GM21360 (cell line): ENCODE measurements at regions not wholly inside any gene's neighbourhood (a gene's known extent, or its start where the extent isn't known, plus 50 kb on each side); places are given as distances from the start of the nearest gene placed in this dataset.
A peak's percentile ranks its signal among the peaks of the same experiment; 100 is the strongest.

Experiments used
- ATAC-seq: cut with Tn5 transposase; IDR thresholded peaks from one replicate; pipeline ENCODE4 v1.9.1; 2021; ENCODE audit warnings: mild to moderate bottlenecking, moderate library complexity; ENCODE audit not compliant: unreplicated experiment

DNA sequence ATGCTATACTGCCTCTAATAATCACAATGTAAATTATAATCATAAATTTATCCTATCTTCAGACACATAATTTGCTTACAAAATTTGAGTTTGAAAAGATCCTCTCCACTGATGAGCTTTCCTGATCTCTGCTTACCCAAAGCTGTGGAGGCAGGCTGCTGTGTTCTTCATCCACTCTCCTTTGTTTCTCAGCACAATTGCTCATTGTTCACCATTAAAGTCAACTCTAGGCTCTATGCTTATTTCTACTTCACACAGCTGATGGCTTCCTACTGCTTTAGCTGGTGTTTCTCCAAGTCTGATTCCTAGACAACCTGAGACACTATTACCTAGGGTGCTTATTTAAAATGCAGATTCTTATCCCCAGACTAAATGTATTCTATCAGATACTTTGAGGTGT is 319.7 kb downstream of the PCDH18 start:
- ATAC-seq = no peak

DNA sequence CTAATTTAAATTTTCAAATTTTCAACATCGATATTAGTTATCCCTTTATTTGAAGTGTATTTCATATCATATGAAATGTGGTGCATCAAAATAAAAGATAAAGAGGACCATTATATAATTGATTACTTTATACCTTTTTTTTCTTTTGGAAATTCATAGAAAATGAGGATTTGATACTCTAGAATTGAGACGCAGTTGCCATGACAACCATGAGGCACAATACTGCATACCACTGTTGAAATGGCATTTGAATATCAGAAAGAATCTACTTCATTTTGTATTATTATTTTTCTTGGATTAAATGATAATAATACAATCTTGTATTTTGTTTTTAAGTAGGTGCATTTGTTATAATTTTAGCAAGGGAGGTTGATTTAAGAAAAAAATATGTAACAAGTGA is 323.1 kb downstream of the PCDH18 start:
- ATAC-seq = no peak

DNA sequence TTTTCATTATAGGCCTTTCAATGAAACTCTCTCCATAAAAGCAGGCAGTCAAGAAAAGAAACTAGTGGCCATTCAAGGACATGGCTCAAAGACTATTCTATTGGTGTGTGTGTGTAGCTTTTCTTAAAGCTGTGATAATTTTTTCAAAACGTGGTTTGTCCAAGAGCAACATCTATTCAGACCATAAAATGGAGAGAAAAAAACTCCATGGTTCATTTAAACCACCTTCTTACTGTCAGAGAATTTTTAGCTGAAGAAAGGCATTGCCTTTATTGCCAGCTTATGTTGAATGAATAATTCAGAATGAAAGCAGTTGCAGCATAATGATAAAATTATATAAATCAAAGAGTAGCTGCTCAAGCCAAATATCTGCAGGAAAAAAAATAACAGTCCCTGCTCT is 325.5 kb downstream of the PCDH18 start:
- no peak for ATAC-seq

DNA sequence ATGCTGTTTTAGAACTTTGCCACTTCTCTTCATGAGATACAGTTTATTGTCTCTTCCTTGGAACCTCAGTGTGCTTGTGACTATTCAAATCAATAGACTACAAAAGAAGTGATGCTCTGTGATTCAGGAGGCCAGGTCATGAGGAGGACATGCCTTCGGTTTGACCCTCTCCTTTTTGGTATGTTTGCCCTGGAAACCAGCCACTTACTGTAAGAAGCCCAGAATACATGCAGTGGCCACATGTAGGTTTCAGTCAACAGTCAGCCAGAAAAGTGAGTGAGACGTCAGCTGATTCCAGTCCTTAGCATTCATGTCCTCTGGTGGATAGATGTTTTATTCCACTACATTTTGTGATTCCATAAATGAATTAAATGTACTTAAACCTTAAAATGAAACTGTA is 328.7 kb downstream of the PCDH18 start:
- ATAC-seq = no peak

DNA sequence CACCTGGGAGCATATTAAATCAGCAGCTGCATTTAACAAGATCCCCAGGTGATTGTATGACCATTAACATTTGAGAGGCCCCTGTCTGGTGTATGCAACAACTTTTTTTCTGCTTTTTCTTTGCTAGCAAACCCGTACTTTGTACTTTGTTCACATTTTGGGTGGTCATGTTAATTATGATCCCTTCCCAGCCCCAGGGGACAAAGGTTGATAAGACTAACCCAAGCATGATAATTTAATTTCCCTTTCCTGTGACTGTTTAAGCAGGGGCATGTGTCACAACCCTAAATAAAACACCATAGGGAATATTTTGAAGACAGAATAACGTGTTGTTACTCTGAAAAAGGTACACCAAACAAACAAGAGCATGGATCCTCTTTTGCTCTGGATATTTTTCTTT is 332.0 kb downstream of the PCDH18 start:
- ATAC-seq = no peak

DNA sequence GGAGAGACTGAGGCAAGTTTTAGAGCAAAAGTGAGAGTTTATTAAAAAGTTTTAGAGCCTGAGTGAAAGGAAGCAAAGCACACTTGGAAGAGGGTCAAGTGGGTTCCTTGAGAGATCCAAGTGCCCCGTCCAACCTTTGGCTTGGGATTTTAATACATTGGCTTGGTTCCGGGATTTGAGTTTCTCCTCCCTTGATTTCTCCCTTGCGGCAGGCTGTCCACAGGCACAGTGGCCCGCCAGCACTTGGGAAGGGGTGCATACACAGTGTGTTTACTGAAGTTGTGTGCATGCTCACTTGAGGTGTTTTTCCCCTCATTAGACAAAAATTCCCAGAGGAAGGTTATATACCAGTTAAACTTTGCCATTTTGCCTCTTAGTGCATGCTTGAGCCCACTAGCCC is 333.5 kb downstream of the PCDH18 start:
- no peak for ATAC-seq

DNA sequence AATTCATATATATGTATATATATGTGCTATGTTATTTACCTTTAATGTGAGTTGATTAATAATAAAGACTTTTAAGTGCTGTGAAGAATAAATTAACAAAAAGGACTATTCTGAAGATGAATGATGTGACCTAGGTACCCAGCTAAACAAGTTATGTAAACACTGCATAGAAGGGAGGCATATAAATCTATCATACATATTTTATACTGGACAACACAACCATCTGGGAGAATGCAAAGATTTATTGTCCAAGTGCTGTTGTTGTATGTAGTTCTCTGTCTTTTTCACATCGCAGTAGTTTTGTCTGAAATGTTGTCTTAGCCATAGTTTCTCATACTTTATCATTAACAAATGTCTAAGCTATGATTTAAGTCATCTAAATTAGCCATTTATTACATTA is 337.6 kb downstream of the PCDH18 start:
- no peak for ATAC-seq

DNA sequence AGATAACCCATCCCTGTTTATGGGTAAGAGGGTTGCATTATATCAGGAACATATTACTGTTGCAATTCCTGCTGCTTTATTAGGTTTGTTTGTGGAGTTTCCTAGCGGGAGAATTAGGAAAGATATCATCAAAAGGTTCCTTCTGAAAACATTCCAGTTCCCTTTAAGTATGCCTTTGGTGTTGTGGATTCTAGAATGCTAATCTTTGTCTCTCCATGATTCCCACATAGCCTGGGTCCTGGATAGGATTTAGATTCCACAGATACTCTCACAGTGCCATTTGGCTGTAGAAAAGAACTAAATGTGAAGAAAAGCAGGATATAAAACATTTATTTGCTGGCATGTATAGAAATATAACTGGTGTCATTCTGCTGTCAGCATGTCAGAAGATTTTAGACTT is 338.7 kb downstream of the PCDH18 start:
- ATAC-seq = no peak

DNA sequence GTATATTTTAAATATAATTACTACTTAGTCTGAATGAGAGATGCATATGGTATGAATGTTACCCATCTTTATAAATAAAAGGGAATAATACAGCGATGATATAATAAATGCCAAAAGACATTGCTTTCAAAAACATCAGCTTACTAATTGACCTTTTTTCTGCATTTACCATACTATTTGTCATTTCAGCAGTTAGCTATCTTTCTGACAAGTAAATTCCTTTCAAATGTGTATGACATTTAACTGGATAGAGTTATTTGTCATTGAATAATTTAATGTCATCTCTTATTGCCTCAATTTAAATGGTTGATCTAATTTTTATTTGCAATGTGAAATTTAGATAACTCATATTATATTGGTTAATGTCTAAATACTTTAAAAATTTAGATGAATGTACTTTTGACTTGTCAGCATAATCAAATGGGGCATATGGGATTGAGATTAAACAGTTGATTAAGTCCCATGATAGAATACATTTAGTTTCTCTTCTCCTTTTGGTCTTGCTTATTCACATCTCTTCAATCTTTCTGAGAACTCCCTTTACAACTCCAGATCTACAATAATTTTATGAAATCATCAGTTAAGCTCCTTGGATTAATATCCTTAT is 350.9 kb downstream of the PCDH18 start:
- no peak for ATAC-seq

DNA sequence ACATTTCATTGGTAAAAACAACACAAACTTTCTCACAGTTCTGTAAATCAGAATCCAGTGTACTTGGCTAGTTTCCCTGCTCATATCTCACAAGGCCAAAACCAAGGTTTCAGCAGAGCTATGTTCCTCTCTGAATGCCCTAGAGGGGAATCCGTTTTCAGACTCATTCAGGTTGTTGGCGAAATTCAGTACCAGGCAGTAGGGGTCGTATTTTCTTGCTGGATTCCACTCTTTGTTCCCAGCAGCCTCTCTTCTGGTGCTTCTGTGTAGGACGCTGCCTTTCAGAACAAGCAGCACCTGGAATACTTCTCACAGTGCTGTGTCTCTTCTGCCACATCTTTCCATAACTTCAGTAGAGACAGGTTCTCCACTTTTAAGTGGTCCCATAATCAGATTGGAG is 351.9 kb downstream of the PCDH18 start:
- no peak for ATAC-seq

DNA sequence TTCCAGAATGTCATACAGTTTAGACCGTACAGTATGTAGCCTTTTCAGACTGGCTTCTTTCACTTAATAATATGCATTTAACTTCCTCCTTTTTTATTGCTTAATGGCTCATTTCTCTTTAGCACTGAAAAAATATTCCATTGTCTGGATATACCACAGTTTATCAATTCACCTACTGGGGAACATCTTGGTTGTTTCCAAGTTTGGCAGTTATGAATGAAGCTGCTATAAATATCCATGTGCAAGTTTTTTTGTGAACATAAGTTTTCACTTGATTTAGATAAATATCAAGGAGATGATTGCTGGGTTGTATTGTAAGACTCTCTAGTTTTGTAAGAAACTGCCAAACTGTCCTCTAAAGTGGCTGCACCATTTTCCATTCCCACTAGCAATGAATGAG is 375.5 kb downstream of the PCDH18 start:
- ATAC-seq = no peak

DNA sequence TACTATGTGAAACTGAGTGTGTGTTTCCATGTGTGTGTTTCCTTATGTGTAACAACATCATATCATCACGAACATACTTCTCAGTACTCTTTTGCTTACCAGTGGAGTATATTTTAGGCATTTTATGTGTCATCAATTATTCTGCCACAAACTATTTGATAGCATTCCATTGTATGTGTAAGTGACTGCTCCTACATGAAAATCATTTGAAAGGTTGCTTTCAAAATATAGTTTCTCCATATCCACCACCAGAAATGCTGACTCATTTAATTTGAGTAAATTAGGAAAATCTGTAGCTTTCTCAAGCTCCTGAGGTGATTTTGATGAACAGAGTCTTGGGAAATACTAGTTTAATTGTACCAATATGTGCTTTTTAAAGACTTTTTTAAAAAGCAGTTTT is 376.2 kb downstream of the PCDH18 start:
- ATAC-seq = no peak

DNA sequence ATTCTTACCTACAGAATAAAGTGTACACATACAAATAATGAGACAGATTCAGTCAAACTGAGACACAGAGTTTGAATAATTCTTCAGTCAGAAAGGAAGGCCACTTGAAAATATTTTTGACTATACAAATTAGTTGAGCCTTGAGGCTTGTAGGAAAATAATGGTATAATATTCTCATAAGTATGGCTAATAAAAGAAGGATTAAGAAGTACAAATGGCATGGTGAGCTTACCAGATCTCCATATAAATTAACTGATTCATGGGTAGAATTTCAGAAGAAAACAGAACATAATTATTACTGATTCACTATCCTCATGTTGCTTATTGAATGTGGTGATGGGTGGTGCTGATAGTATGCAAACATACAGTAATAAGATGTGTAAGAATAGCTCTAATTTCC is 401.1 kb downstream of the PCDH18 start:
- ATAC-seq = no peak

DNA sequence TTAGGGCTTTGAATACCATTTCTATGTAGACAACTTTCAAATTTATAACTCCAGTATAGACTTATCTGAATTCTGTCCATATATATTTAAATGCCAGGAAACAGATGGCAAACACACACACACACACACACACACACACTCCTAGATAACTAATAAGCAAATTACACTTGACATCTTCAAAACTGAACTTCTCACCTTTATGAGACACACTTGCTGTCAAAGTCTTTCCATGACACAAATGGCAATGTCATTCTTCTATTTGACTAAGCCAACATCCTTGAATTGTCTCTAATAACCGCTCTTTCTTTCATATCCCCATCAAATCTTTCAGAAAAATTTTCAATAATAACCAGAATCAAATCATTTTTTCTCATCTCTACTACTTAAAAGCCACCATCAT is 402.4 kb downstream of the PCDH18 start:
- ATAC-seq = no peak

DNA sequence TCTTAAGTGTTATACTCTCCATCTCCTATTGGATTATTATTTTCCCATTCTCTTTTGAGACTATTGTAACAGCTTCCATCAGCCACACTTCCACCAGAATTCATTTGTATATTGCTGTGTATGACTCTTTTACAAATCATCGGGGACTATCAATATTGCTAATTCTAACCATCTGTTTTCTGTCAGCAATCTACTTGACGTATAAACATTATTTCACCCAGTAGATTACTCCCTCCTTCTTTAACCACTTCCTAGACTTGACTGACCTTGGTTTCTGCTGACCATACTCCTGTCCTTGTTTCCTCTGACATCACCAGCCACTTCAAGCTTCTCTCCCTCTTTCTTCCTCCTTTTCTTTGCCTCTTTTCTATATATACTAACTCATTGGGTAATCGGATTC is 402.9 kb downstream of the PCDH18 start:
- no peak for ATAC-seq

DNA sequence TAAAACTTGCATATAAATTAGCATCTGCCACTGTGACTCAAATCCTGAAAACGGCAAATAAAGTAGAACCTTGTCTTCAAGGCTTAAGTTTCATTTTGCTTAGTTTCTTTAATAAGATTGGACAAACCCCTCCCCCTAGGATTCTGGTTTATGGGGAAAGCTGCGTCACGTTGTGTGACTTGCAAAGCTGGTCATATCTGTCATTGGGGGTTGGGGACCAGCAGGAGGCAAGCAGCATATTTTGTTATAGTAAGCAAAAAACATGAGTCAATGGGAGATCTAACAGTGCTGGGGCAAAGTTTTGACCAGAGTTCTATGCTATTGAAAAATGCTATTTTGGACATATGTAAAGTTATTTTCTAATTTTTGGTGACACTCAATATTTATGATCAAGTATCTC is 407.3 kb downstream of the PCDH18 start:
- no peak for ATAC-seq

DNA sequence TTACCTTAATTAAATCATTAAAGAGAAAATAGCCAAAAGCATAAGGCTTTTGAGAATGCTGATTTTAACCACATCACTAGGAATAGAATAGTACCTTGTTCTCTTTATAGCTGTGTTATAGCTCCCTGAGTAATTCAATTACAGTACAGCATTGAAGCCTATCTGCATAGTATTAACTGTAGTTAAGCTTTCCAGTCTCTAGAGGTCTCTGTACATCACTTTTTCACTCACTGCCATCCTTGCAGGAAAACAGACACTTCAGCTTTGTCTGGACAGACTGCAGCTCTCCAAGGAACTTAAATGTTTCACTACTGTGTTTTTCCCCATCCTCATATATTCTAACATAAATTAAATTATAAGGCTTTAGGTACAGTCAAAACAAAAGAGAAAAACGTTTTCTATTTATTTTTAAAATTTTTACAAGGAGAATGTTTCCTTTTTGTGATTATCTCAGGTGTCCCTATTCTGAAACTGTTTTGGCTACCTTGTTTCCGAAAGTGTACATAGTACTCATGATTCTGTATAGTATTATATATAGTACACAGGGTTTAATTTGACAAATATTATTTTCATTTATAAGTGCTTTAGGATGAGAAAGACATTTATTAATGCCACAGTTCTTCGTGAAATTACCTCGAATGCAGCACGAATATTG is 407.9 kb downstream of the PCDH18 start:
- peak; percentile 93 for ATAC-seq

DNA sequence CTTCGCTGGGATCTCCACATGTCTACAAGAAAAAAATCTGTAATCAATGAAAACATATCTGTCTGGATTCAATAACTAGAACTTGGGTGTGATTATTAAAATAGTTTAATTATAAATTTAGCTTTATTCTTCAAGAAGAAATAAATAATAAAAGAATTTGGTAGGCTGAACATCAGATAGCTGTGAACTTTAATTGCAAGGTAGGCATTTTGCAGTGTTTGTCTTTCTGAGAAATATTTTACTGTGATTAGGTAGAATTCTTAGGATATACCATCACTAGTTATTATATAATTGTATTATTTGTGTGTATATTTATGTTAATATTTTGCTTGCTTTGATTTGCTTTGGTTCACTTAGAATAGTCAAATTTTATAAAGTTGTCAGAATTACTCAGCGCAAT is 409.4 kb downstream of the PCDH18 start:
- no peak for ATAC-seq

DNA sequence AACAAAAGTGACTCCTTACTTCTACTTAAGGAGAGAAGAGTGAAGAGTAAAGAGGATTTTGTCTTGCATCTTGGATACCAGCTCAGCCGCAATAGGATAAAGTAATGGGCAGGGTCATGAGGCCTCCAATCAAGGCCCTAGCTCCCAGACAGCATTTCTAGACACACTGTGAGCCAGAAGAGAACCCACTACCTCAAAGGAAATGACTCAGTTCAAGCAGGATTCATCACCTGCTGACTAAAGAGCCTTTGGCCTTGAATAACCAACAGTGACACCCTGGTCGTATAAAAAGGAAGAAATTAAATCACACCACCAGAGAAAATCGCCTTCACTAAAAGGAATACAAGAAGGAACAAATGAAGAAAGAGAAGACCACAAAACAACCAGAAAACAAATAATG is 416.1 kb downstream of the PCDH18 start:
- ATAC-seq = no peak

DNA sequence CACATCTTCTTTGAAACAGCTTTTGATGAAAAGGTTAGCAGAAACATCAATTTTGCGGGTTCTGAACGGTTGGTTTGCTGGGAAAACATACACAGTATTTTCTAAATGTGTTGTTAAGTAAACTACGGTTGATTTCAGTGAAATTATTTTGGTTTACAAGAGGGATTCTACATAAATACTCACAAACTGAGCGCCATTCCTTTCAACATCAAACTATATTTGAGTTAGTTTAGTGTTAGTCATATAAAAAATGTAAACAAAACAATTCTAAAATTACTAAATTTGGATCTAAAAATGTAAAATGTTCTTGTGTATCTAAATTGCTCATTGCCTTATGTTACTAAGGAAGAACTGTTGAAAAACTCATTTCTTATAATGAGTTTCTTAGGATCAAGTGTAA is 425.6 kb downstream of the PCDH18 start:
- ATAC-seq = no peak

DNA sequence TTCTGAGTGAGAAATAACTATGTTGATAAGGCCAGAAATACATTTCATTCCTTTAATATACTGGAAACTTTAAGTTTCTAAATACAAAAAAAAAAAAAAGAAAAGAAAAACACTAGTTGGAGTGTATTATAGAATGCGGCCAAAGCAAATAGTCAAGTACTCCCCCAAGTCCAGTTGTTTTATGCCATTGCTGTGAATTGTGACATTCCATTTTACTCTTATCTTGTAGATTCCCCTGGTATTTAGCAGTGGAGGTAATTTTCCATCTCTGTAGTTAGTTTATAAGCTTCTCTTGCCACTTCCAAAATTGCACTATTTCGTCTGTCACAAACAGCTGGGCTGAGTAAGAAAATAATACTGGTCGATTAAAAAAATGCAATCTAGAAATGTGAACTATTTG is 426.0 kb downstream of the PCDH18 start:
- no peak for ATAC-seq

DNA sequence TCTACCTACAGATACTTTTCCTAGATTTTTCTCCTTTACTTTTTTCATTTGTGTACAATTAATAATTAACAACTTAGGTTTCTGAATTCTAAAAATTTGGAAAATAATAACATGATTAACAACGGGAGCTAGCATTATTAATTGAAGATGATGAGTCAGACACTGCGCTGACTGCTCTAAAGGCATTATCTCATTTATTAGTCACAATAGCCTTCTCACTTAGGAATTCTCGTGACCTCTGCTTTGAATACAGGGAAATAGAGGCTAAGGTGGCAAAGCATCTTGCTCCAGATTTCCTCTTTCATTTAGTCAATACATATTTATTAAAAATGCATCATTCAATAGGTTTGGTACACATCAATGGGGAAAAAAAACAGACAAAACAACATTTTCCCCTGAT is 441.3 kb downstream of the PCDH18 start:
- no peak for ATAC-seq

DNA sequence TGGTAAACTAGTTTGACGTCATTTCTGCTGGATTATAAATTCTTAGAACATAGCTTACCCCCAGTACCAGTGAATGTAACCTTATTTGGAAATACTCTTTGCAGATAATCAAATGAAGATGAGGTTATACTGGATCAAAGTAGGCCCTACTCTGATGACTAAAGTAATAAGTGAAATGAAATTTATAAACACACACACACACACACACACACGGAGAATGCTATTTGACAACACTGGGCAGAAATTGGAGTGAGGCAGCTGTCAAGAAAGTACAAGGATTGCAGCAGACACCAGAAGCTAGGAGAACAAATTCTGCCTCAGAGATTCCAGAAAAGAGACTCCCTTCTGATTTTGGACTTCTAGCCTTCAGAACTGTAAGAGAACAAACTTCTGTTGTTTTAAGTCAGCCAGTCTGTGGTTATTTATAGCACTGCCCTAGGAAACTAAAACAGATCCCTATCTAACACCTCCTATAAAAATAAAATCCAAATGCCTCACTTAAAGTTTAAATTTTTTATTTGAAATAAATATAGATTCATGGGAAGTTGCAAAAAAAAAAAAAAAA is 448.6 kb downstream of the PCDH18 start:
- ATAC-seq = no peak
